HEK293 (cell line): ENCODE measurements at regions not wholly inside any gene's neighbourhood (a gene's known extent, or its start where the extent isn't known, plus 50 kb on each side); places are given as distances from the start of the nearest gene placed in this dataset.

Experiments
- CTCF ChIA-PET: fragments of 350-600 bp; formaldehyde crosslinking; extraction: SDS; loops from one replicate; lab custom pipeline; 2021; ENCODE audit warnings: antibody characterized with exemption; lab: Yijun Ruan, JAX
- POLR2A ChIA-PET: fragments of 300-600 bp; formaldehyde crosslinking; extraction: SDS; loops from one replicate; lab custom pipeline; 2020; ENCODE audit warnings: antibody characterized with exemption, inconsistent platforms; lab: Yijun Ruan, JAX
- H3K27ac ChIP-seq: fragments of 200-500 bp; sonication (Bioruptor generic); 2 replicates; pipeline ENCODE4 v1.5.1; 2014; ENCODE audit warnings: low read depth, low read length, control low read depth, inconsistent platforms; ENCODE audit errors: extremely low read depth
- H3K36me3 ChIP-seq, 2 experiments: fragments of 200-500 bp in 1 of 2; sonication (Bioruptor generic) in 1 of 2; 1 replicate in 1 of 2; 2 replicates in 1 of 2; pipeline ENCODE4 v1.5.1; 2014 to 2017; ENCODE audit warnings: inconsistent platforms in 2 of 2, low read length in 2 of 2; ENCODE audit not compliant: control insufficient read depth in 2 of 2, insufficient read depth in 1 of 2
- H3K4me1 ChIP-seq: fragments of 200-500 bp; sonication (Bioruptor generic); 2 replicates; pipeline ENCODE4 v1.5.1; 2014; ENCODE audit warnings: mild to moderate bottlenecking, low read length, inconsistent platforms; ENCODE audit not compliant: control insufficient read depth, insufficient read depth
- H3K4me3 ChIP-seq: 2 replicates; pipeline ENCODE4 v1.5.1; 2011; ENCODE audit warnings: low read depth, mild to moderate bottlenecking, control low read depth, low read length, moderate library complexity
- H3K9me3 ChIP-seq: fragments of 200-500 bp; sonication (Bioruptor generic); 2 replicates; pipeline ENCODE4 v1.5.1; 2014; ENCODE audit warnings: low read depth, low read length, inconsistent platforms; ENCODE audit not compliant: control insufficient read depth, insufficient read depth
- GFI1B ChIP-seq: fragments of 450-650 bp; formaldehyde crosslinking; IDR thresholded peaks from 2 replicates; pipeline ENCODE4 v1.5.1; 2016; ENCODE audit warnings: missing biosample characterization, missing genetic modification characterization
- HOXC10 ChIP-seq: sonication (generic); formaldehyde crosslinking; IDR thresholded peaks from 2 replicates; pipeline ENCODE4 v1.8.1; 2023; ENCODE audit warnings: mild to moderate bottlenecking, missing genetic modification reagents
- KLF16 ChIP-seq: fragments of 450-650 bp; formaldehyde crosslinking; IDR thresholded peaks from 2 replicates; pipeline ENCODE4 v1.5.1; 2017; ENCODE audit warnings: missing biosample characterization, missing genetic modification characterization
- SP7 ChIP-seq: fragments of 450-650 bp; formaldehyde crosslinking; IDR thresholded peaks from 2 replicates; pipeline ENCODE4 v1.5.1; 2016; ENCODE audit warnings: missing biosample characterization, missing genetic modification characterization
- TCF7L2 ChIP-seq: IDR thresholded peaks from 2 replicates; pipeline ENCODE4 v1.6.1; 2011; ENCODE audit warnings: low read depth, mild to moderate bottlenecking, inconsistent platforms, low read length, moderate library complexity, borderline replicate concordance
- YY1 ChIP-seq: fragments of 450-650 bp; formaldehyde crosslinking; IDR thresholded peaks from 2 replicates; pipeline ENCODE4 v1.5.1; 2018; ENCODE audit warnings: missing biosample characterization, missing genetic modification characterization
- ZBTB1 ChIP-seq: fragments of 450-650 bp; formaldehyde crosslinking; IDR thresholded peaks from 2 replicates; pipeline ENCODE4 v1.5.1; 2016; ENCODE audit warnings: missing biosample characterization, missing genetic modification characterization
- ZBTB7A ChIP-seq: fragments of 450-650 bp; formaldehyde crosslinking; IDR thresholded peaks from 2 replicates; pipeline ENCODE4 v1.5.1; 2016; ENCODE audit warnings: low read depth, missing biosample characterization, missing genetic modification characterization
- ZFP3 ChIP-seq: fragments of 450-650 bp; formaldehyde crosslinking; IDR thresholded peaks from 2 replicates; pipeline ENCODE4 v1.5.1; 2016; ENCODE audit warnings: low read depth, missing biosample characterization, missing genetic modification characterization
- ZNF114 ChIP-seq: fragments of 450-650 bp; formaldehyde crosslinking; IDR thresholded peaks from 2 replicates; pipeline ENCODE4 v1.5.0; 2017; ENCODE audit warnings: missing biosample characterization, missing genetic modification characterization
- ZNF169 ChIP-seq: fragments of 450-650 bp; formaldehyde crosslinking; IDR thresholded peaks from 2 replicates; pipeline ENCODE4 v1.5.1; 2016; ENCODE audit warnings: missing biosample characterization, missing genetic modification characterization
- ZNF18 ChIP-seq: fragments of 450-650 bp; formaldehyde crosslinking; IDR thresholded peaks from 2 replicates; pipeline ENCODE4 v1.5.1; 2016; ENCODE audit warnings: missing biosample characterization, missing genetic modification characterization
- ZNF239 ChIP-seq: fragments of 450-650 bp; formaldehyde crosslinking; IDR thresholded peaks from 2 replicates; pipeline ENCODE4 v1.5.1; 2016; ENCODE audit warnings: missing biosample characterization, missing genetic modification characterization
- ZNF26 ChIP-seq: fragments of 450-650 bp; formaldehyde crosslinking; IDR thresholded peaks from 2 replicates; pipeline ENCODE4 v1.5.1; 2016; ENCODE audit warnings: missing biosample characterization, missing genetic modification characterization
- ZNF266 ChIP-seq: fragments of 450-650 bp; formaldehyde crosslinking; IDR thresholded peaks from 2 replicates; pipeline ENCODE4 v1.5.1; 2016; ENCODE audit warnings: missing biosample characterization, missing genetic modification characterization, low read depth
- ZNF302 ChIP-seq: fragments of 450-650 bp; formaldehyde crosslinking; IDR thresholded peaks from 2 replicates; pipeline ENCODE4 v1.5.1; 2016; ENCODE audit warnings: missing biosample characterization, missing genetic modification characterization, low read depth
- ZNF394 ChIP-seq: fragments of 450-650 bp; formaldehyde crosslinking; IDR thresholded peaks from 2 replicates; pipeline ENCODE4 v1.5.1; 2016; ENCODE audit warnings: missing biosample characterization, missing genetic modification characterization, mild to moderate bottlenecking, moderate library complexity, borderline replicate concordance
- ZNF510 ChIP-seq: fragments of 450-650 bp; formaldehyde crosslinking; IDR thresholded peaks from 2 replicates; pipeline ENCODE4 v1.5.1; 2018; ENCODE audit warnings: mild to moderate bottlenecking, missing genetic modification characterization, missing biosample characterization; ENCODE audit not compliant: insufficient replicate concordance
- ZNF600 ChIP-seq: fragments of 450-650 bp; formaldehyde crosslinking; IDR thresholded peaks from 2 replicates; pipeline ENCODE4 v1.5.1; 2016; ENCODE audit warnings: missing biosample characterization, missing genetic modification characterization
- ZNF621 ChIP-seq: fragments of 450-650 bp; formaldehyde crosslinking; IDR thresholded peaks from 2 replicates; pipeline ENCODE4 v1.5.1; 2017; ENCODE audit warnings: missing biosample characterization, missing genetic modification characterization
- ZNF626 ChIP-seq: fragments of 450-650 bp; sonication (Bioruptor Pico); formaldehyde crosslinking; IDR thresholded peaks from 2 replicates; pipeline ENCODE4 v1.5.1; 2018; ENCODE audit warnings: missing biosample characterization, missing genetic modification characterization, inconsistent platforms
- ZNF677 ChIP-seq: fragments of 450-650 bp; IDR thresholded peaks from 2 replicates; pipeline ENCODE4 v1.5.0; 2018; ENCODE audit warnings: missing biosample characterization, mild to moderate bottlenecking, missing genetic modification characterization, moderate library complexity
- ZNF777 ChIP-seq: fragments of 450-650 bp; formaldehyde crosslinking; IDR thresholded peaks from 2 replicates; pipeline ENCODE4 v1.5.1; 2017; ENCODE audit warnings: missing biosample characterization, missing genetic modification characterization, borderline replicate concordance
- ZSCAN23 ChIP-seq: fragments of 450-650 bp; formaldehyde crosslinking; IDR thresholded peaks from 2 replicates; pipeline ENCODE4 v1.5.1; 2016; ENCODE audit warnings: missing biosample characterization, missing genetic modification characterization
- ZSCAN5A ChIP-seq: fragments of 450-650 bp; formaldehyde crosslinking; IDR thresholded peaks from 2 replicates; pipeline ENCODE4 v1.5.1; 2016; ENCODE audit warnings: missing biosample characterization, missing genetic modification characterization
- TF ChIP-seq, protein P1 (sequence below): fragments of 450-650 bp; formaldehyde crosslinking; IDR thresholded peaks from 2 replicates; pipeline ENCODE4 v1.5.1; 2016; ENCODE audit warnings: missing biosample characterization, missing genetic modification characterization

DNA sequence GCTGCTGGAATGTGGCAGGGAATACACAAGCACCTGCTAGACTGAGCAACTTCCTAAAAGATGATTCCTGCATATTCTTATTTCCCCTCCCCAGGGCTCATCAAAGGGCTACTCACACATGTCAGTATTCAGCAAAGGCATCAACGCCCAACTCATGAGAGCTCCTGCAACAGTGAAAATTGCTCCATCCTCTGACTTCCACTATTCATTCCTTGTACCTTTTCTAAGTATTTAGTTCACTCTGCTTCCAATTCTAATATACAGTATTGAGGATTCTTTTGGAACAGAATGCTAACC is 84.1 kb downstream of the SCN11A start (continued):
- TF ChIP-seq ZNF26 (tag by site-specific recombination) (no peak), ZNF777 (tag by site-specific recombination) (no peak), GFI1B (no peak), ZSCAN23 (tag by site-specific recombination) (no peak), TCF7L2 (no peak), ZNF169 (tag by site-specific recombination) (no peak), YY1 (tag by site-specific recombination) (no peak), KLF16 (tag by site-specific recombination) (no peak), HOXC10 (CRISPR knock-in tag) (no peak), ZNF266 (no peak)

- no peaks in the 10 kb centered on the region for H3K9me3 ChIP-seq
- H3K36me3 ChIP-seq: no peaks in the 10 kb centered on the region
- H3K4me1 ChIP-seq: no peaks in the 10 kb centered on the region
- TF ChIP-seq ZFP3 (tag by site-specific recombination) (no peak), ZNF600 (no peak), ZBTB1 (tag by site-specific recombination) (no peak), ZNF18 (tag by site-specific recombination) (no peak), ZNF621 (no peak), ZNF677 (tag by site-specific recombination) (no peak), ZNF266 (no peak), SP7 (tag by site-specific recombination) (no peak), ZNF239 (no peak), ZNF114 (tag by site-specific recombination) (no peak), ZNF510 (tag by site-specific recombination) (no peak), ZSCAN5A (no peak), ZNF626 (tag by site-specific recombination) (no peak), ZNF302 (tag by site-specific recombination) (no peak), ZBTB7A (tag by site-specific recombination) (no peak), ZNF394 (tag by site-specific recombination) (no peak)
- TF ChIP-seq, protein P1, sequence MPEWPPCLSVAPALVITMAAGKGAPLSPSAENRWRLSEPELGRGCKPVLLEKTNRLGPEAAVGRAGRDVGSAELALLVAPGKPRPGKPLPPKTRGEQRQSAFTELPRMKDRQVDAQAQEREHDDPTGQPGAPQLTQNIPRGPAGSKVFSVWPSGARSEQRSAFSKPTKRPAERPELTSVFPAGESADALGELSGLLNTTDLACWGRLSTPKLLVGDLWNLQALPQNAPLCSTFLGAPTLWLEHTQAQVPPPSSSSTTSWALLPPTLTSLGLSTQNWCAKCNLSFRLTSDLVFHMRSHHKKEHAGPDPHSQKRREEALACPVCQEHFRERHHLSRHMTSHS (tag by site-specific recombination): no peak
- TF ChIP-seq, all 188 proteins: peak for 0
- CTCF ChIA-PET: interaction anchor here (1.4 kb wide), 1 partner anchor 33 kb away, joined by 4 read pairs; no protein-coding TSS in a partner anchor
- Histone ChIP-seq H3K4me3 (no peak overlapping the region), H3K27ac (no peak overlapping the region)
- POLR2A ChIA-PET: no interaction called here
Measured at GRCh38 chr3:38966811-38967692, 84.7 kb downstream of the SCN11A start.
